C4-2B (cell line): ENCODE measurements at regions not wholly inside any gene's neighbourhood (a gene's known extent, or its start where the extent isn't known, plus 50 kb on each side); places are given as distances from the start of the nearest gene placed in this dataset.

ENCODE experiments used
- H3K27ac ChIP-seq: fragments of 450-650 bp; 2 replicates; pipeline ENCODE4 v1.5.1; 2017
- ZFX ChIP-seq: fragments of 450-650 bp; IDR thresholded peaks from 2 replicates; pipeline ENCODE4 v1.6.1; 2017
- TF ChIP-seq, protein P1 (sequence below): fragments of 450-650 bp; conservative IDR thresholded peaks from 2 replicates; pipeline ENCODE4 v1.5.1; 2017; ENCODE audit warnings: mild to moderate bottlenecking

- H3K27ac ChIP-seq: no peak overlapping the region
- TF ChIP-seq, protein P1, sequence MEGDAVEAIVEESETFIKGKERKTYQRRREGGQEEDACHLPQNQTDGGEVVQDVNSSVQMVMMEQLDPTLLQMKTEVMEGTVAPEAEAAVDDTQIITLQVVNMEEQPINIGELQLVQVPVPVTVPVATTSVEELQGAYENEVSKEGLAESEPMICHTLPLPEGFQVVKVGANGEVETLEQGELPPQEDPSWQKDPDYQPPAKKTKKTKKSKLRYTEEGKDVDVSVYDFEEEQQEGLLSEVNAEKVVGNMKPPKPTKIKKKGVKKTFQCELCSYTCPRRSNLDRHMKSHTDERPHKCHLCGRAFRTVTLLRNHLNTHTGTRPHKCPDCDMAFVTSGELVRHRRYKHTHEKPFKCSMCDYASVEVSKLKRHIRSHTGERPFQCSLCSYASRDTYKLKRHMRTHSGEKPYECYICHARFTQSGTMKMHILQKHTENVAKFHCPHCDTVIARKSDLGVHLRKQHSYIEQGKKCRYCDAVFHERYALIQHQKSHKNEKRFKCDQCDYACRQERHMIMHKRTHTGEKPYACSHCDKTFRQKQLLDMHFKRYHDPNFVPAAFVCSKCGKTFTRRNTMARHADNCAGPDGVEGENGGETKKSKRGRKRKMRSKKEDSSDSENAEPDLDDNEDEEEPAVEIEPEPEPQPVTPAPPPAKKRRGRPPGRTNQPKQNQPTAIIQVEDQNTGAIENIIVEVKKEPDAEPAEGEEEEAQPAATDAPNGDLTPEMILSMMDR: no peak
- TF ChIP-seq ZFX: no peak
Measured at GRCh38 chr1:235059221-235059620, 69.4 kb downstream of the TOMM20 start.

- TF ChIP-seq, protein P1: no peak
- no peak for TF ChIP-seq ZFX
- no peak overlapping the region for H3K27ac ChIP-seq
Measured at GRCh38 chr1:235058695-235059094, 69.9 kb downstream of the TOMM20 start.

DNA sequence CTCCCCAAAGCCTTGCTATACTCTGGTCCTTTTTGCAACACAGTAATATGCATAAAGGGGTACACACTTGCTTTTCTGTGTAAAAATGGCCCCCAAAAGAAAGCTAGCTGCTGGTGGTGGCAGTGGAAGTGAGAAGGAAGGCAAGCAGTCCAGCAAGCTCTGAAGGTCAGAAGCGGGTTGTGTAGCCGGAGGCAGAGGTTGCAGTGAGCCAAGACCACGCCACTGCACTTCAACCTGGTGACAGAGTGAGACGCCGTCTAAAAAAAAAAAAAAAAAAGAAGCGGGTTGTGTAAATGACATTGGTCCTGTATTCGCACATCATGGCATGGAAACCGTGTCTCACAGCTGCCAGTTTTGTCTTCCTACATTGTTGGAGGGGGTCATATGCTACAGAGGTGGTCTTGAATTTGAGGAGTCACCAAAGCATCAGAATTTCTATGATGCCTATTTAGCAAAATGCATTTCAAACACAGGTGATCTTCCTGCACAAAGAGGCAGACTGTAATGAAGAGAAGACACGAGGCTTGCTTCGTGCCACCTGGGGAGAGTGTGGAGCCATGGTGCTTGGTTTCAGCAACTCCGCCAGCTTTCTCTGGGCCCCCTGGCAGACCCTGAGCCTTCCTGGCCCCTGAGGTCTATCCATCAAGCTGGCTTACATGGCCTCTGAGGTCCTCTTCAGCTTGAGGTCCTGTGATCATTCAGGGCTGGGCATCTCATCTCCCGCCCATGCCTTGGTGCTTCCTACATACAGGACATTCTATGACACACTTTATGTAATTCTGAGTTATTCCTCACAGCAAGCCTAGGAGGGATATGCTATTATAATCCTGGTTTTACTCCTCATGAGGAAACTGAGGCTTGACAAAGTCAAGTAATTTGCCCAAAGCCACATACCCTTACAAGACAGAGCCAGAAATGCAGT is 71.0 kb downstream of the TOMM20 start:
- TF ChIP-seq ZFX: no peak
- TF ChIP-seq, protein P1: no peak
- H3K27ac ChIP-seq: no peak overlapping the region

- H3K27ac ChIP-seq: no peak overlapping the region
- no peak for TF ChIP-seq ZFX
- TF ChIP-seq, protein P1: no peak
Measured at GRCh38 chr1:235056937-235057336, 71.7 kb downstream of the TOMM20 start.

- TF ChIP-seq, protein P1: no peak
- TF ChIP-seq ZFX: no peak
- no peak overlapping the region for H3K27ac ChIP-seq
Measured at GRCh38 chr1:235054936-235055335, 73.7 kb downstream of the TOMM20 start.

DNA sequence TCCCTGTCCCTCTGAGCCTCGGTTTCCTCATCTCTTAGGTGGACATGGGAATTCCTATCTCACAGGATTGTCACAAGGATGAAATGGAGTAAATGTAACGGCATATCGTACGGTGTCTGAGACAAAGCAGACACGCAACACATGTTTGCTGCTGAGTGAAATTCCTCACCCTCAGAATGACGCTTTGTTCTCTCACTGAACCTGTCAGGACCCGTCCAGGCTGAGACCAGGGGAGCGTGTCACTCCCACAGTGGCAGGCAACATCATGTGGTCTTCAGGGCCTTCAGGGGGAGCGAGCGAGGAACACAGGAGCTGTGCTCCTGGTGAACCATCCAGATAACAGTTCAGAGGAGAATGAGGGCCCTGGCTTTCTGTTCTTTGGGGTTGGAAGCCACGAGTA is 74.2 kb downstream of the TOMM20 start:
- no peak overlapping the region for H3K27ac ChIP-seq
- no peak for TF ChIP-seq ZFX
- TF ChIP-seq, protein P1: no peak
